ENCODE measurements at regions not wholly inside any gene's neighbourhood (a gene's known extent, or its start where the extent isn't known, plus 50 kb on each side); places are given as distances from the start of the nearest gene placed in this dataset.

- no peak for DNase-seq (ENCODE audit: low read depth in 2 of 3, low spot score in 1 of 3)
These were observed 185.2 kb upstream of the APCDD1 start for GRCh38 chr18:10269261-10269660.

- no peak for DNase-seq (ENCODE audit: low read depth in 2 of 3, low spot score in 1 of 3)
These were observed 184.3 kb upstream of the APCDD1 start for GRCh38 chr18:10270151-10270571.

GRCh38 chr18:10271481-10271880 lies 183.0 kb upstream of the APCDD1 start:
- no peak for DNase-seq (ENCODE audit: low read depth in 2 of 3, low spot score in 1 of 3)

- no peak for DNase-seq (ENCODE audit: low read depth in 2 of 3, low spot score in 1 of 3)
These were observed 180.1 kb upstream of the APCDD1 start for GRCh38 chr18:10274301-10274700.

- DNase-seq (ENCODE audit: low read depth in 2 of 3, low spot score in 1 of 3): no peak
These were observed 178.9 kb upstream of the APCDD1 start for GRCh38 chr18:10275486-10275885.

- no peak for DNase-seq (ENCODE audit: low read depth in 2 of 3, low spot score in 1 of 3)
These were observed 176.2 kb upstream of the APCDD1 start for GRCh38 chr18:10278265-10278664.

GRCh38 chr18:10279471-10279870 lies 175.0 kb upstream of the APCDD1 start:
- no peak for DNase-seq (ENCODE audit: low read depth in 2 of 3, low spot score in 1 of 3)

- no peak for DNase-seq (ENCODE audit: low read depth in 2 of 3, low spot score in 1 of 3)
These were observed 174.4 kb upstream of the APCDD1 start for GRCh38 chr18:10279905-10280644.

- DNase-seq (ENCODE audit: low read depth in 2 of 3, low spot score in 1 of 3): no peak
These were observed 169.7 kb upstream of the APCDD1 start for GRCh38 chr18:10284540-10285282.

GRCh38 chr18:10285283-10285640 lies 169.2 kb upstream of the APCDD1 start:
- no peak for DNase-seq (ENCODE audit: low read depth in 2 of 3, low spot score in 1 of 3)

GRCh38 chr18:10286580-10287150 lies 167.8 kb upstream of the APCDD1 start:
- no peak for DNase-seq (ENCODE audit: low read depth in 2 of 3, low spot score in 1 of 3)

GRCh38 chr18:10289251-10289650 lies 165.2 kb upstream of the APCDD1 start:
- no peak for DNase-seq (ENCODE audit: low read depth in 2 of 3, low spot score in 1 of 3)

GRCh38 chr18:10289951-10290637 lies 164.3 kb upstream of the APCDD1 start:
- no peak for DNase-seq (ENCODE audit: low read depth in 2 of 3, low spot score in 1 of 3)

- no peak for DNase-seq (ENCODE audit: low read depth in 2 of 3, low spot score in 1 of 3)
These were observed 163.7 kb upstream of the APCDD1 start for GRCh38 chr18:10290638-10291235.

- no peak for DNase-seq (ENCODE audit: low read depth in 2 of 3, low spot score in 1 of 3)
These were observed 162.9 kb upstream of the APCDD1 start for GRCh38 chr18:10291568-10291981.

GRCh38 chr18:10293966-10294365 lies 160.5 kb upstream of the APCDD1 start:
- no peak for DNase-seq (ENCODE audit: low read depth in 2 of 3, low spot score in 1 of 3)

GRCh38 chr18:10295751-10296150 lies 158.7 kb upstream of the APCDD1 start:
- DNase-seq (ENCODE audit: low read depth in 2 of 3, low spot score in 1 of 3): no peak

GRCh38 chr18:10296491-10296890 lies 157.9 kb upstream of the APCDD1 start:
- no peak for DNase-seq (ENCODE audit: low read depth in 2 of 3, low spot score in 1 of 3)

- no peak for DNase-seq (ENCODE audit: low read depth in 2 of 3, low spot score in 1 of 3)
These were observed 157.3 kb upstream of the APCDD1 start for GRCh38 chr18:10297086-10297485.

- DNase-seq (ENCODE audit: low read depth in 2 of 3, low spot score in 1 of 3): no peak
These were observed 156.1 kb upstream of the APCDD1 start for GRCh38 chr18:10298346-10298745.

GRCh38 chr18:10299643-10300042 lies 154.8 kb upstream of the APCDD1 start:
- DNase-seq (ENCODE audit: low read depth in 2 of 3, low spot score in 1 of 3): no peak
